Mesendoderm (in vitro differentiated cells): ENCODE measurements at regions not wholly inside any gene's neighbourhood (a gene's known extent, or its start where the extent isn't known, plus 50 kb on each side); places are given as distances from the start of the nearest gene placed in this dataset.
"Not testable (repeated sequence)": the region's sequence is repeated elsewhere in the genome, so short reads cannot be mapped to it uniquely, and the experiment has no call there.

Experiments
- DNase-seq: peaks from one replicate; pipeline ENCODE4 v3.0.0; 2013
- H2AK5ac ChIP-seq: 2 replicates; pipeline ENCODE4 v1.6.1; 2013; ENCODE audit warnings: low read length, inconsistent platforms
- H2BK120ac ChIP-seq: 2 replicates; pipeline ENCODE4 v1.6.1; 2013; ENCODE audit warnings: low read depth, mild to moderate bottlenecking, low read length, moderate library complexity, mixed read lengths
- H2BK15ac ChIP-seq: replicated peaks from 2 replicates; pipeline ENCODE4 v1.6.1; 2013; ENCODE audit warnings: low read depth, mild to moderate bottlenecking, moderate library complexity
- H2BK5ac ChIP-seq: 2 replicates; pipeline ENCODE4 v1.6.1; 2013; ENCODE audit warnings: low read length, inconsistent platforms
- H3K18ac ChIP-seq: 2 replicates; pipeline ENCODE4 v1.6.1; 2013; ENCODE audit warnings: mild to moderate bottlenecking, low read length, mixed read lengths
- H3K23ac ChIP-seq: one replicate; pipeline ENCODE4 v1.6.1; 2013; ENCODE audit warnings: low read length
- H3K27ac ChIP-seq: 2 replicates; pipeline ENCODE4 v1.5.1; 2013; ENCODE audit warnings: low read depth, mild to moderate bottlenecking, inconsistent platforms, low read length, moderate library complexity
- H3K27me3 ChIP-seq: 2 replicates; pipeline ENCODE4 v1.6.1; 2013; ENCODE audit warnings: low read length, control low read depth, mild to moderate bottlenecking, inconsistent platforms; ENCODE audit not compliant: insufficient read depth, poor library complexity
- H3K36me3 ChIP-seq: 2 replicates; pipeline ENCODE4 v1.6.1; 2013; ENCODE audit warnings: low read length, inconsistent platforms; ENCODE audit not compliant: control insufficient read depth, insufficient read depth
- H3K4ac ChIP-seq: one replicate; pipeline ENCODE4 v1.6.1; 2013; ENCODE audit warnings: low read depth, mild to moderate bottlenecking, low read length, moderate library complexity
- H3K4me1 ChIP-seq: 2 replicates; pipeline ENCODE4 v1.6.1; 2013; ENCODE audit warnings: low read depth, low read length, inconsistent platforms; ENCODE audit not compliant: control insufficient read depth
- H3K4me2 ChIP-seq: 2 replicates; pipeline ENCODE4 v1.6.1; 2013; ENCODE audit warnings: low read length
- H3K4me3 ChIP-seq: 2 replicates; pipeline ENCODE4 v1.5.1; 2013; ENCODE audit warnings: mild to moderate bottlenecking, low read length
- H3K56ac ChIP-seq: one replicate; pipeline ENCODE4 v1.6.1; 2013; ENCODE audit warnings: low read length
- H3K79me1 ChIP-seq: 2 replicates; pipeline ENCODE4 v1.6.1; 2013; ENCODE audit warnings: low read length, inconsistent platforms
- H3K79me2 ChIP-seq: 2 replicates; pipeline ENCODE4 v1.6.1; 2013; ENCODE audit warnings: mild to moderate bottlenecking, low read length; ENCODE audit not compliant: control insufficient read depth, insufficient read depth
- H3K9ac ChIP-seq: 2 replicates; pipeline ENCODE4 v1.6.1; 2013; ENCODE audit warnings: low read length, inconsistent platforms
- H4K5ac ChIP-seq: one replicate; pipeline ENCODE4 v1.6.1; 2013; ENCODE audit warnings: low read length
- H4K8ac ChIP-seq: one replicate; pipeline ENCODE4 v1.6.1; 2013; ENCODE audit warnings: low read depth, mild to moderate bottlenecking, control low read depth, low read length, moderate library complexity
- WGBS: extraction: QIAGEN DNeasy Blood & Tissue Kit; methylation state at CpG from one replicate; pipeline ENCODE4 v1.1.7; 2013; ENCODE audit warnings: low lambda C conversion rate, missing lambda C conversion rate; ENCODE audit not compliant: insufficient coverage; ENCODE audit errors: extremely low coverage; 5-methylcytosine and 5-hydroxymethylcytosine counted together

DNA sequence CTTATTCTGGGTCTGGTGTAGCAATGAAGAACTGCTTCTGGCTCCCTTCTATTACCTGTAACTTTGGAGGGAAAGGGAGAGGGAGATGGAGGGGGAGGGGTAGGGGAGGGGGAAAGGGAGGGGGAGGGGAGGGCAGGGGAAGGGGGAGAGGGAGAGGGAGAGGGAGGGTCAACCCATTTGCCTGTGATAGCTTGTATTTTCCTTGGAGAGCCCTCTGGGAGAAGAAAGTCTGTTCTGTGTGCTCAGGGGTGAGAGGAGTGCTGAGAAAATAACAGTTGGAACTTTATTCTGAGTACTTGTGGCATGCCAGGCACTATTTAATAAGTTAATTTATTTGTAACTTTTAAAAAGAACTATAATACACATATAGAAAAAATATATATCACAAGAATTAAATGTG, 70.7 kb upstream of the TSPAN2 start:
- no peak overlapping the region for H2BK15ac ChIP-seq
- no peak overlapping the region for H3K18ac ChIP-seq
- no peak overlapping the region for H3K27ac ChIP-seq
- no peak overlapping the region for H4K8ac ChIP-seq
- no peak overlapping the region for H3K4me3 ChIP-seq
- H4K5ac ChIP-seq = no peak overlapping the region
- H3K79me1 ChIP-seq = no peaks in the 10 kb centered on the region
- no peak overlapping the region for H2BK5ac ChIP-seq
- H3K23ac ChIP-seq = no peak overlapping the region
- no peak for DNase-seq
- H3K27me3 ChIP-seq = no peaks in the 10 kb centered on the region
- H2AK5ac ChIP-seq = no peak overlapping the region
- H3K4me2 ChIP-seq = no peak overlapping the region
- H2BK120ac ChIP-seq = no peak overlapping the region
- H3K56ac ChIP-seq = no peak overlapping the region
- no peak overlapping the region for H3K4ac ChIP-seq
- H3K9ac ChIP-seq = no peak overlapping the region
- H3K4me1 ChIP-seq = no peaks in the 10 kb centered on the region
- no peaks in the 10 kb centered on the region for H3K79me2 ChIP-seq
- H3K36me3 ChIP-seq = no peaks in the 10 kb centered on the region

GRCh38 chr1:115158181-115158580, 68.9 kb upstream of the TSPAN2 start:
- Histone ChIP-seq H3K4me2 (no peak overlapping the region), H3K27me3 (no peaks in the 10 kb centered on the region), H2AK5ac (no peak overlapping the region), H2BK120ac (no peak overlapping the region), H3K9ac (no peak overlapping the region), H2BK5ac (no peak overlapping the region), H3K4ac (no peak overlapping the region), H3K27ac (no peak overlapping the region), H2BK15ac (no peak overlapping the region), H3K56ac (no peak overlapping the region), H3K4me1 (no peaks in the 10 kb centered on the region), H3K79me1 (no peaks in the 10 kb centered on the region), H3K23ac (no peak overlapping the region), H3K18ac (no peak overlapping the region), H3K79me2 (no peaks in the 10 kb centered on the region), H3K4me3 (no peak overlapping the region), H4K5ac (no peak overlapping the region), H4K8ac (no peak overlapping the region), H3K36me3 (no peaks in the 10 kb centered on the region)
- DNase-seq = no peak
- WGBS = no CpG with 5 or more reads among the region's 2 CpGs

GRCh38 chr1:115156826-115157468, 67.6 kb upstream of the TSPAN2 start:
- H3K27me3 ChIP-seq = no peaks in the 10 kb centered on the region
- DNase-seq = no peak
- H3K79me2 ChIP-seq = no peaks in the 10 kb centered on the region
- no peak overlapping the region for H3K9ac ChIP-seq
- H2AK5ac ChIP-seq = no peak overlapping the region
- H3K4me2 ChIP-seq = no peak overlapping the region
- H3K18ac ChIP-seq = no peak overlapping the region
- no peak overlapping the region for H2BK15ac ChIP-seq
- H3K4me3 ChIP-seq = no peak overlapping the region
- WGBS = no CpG with 5 or more reads among the region's 4 CpGs
- H3K56ac ChIP-seq = no peak overlapping the region
- H3K79me1 ChIP-seq = no peaks in the 10 kb centered on the region
- no peak overlapping the region for H3K27ac ChIP-seq
- no peaks in the 10 kb centered on the region for H3K4me1 ChIP-seq
- H4K5ac ChIP-seq = no peak overlapping the region
- no peak overlapping the region for H2BK120ac ChIP-seq
- H3K4ac ChIP-seq = no peak overlapping the region
- H4K8ac ChIP-seq = no peak overlapping the region
- H3K36me3 ChIP-seq = no peaks in the 10 kb centered on the region
- no peak overlapping the region for H3K23ac ChIP-seq
- H2BK5ac ChIP-seq = no peak overlapping the region

DNA sequence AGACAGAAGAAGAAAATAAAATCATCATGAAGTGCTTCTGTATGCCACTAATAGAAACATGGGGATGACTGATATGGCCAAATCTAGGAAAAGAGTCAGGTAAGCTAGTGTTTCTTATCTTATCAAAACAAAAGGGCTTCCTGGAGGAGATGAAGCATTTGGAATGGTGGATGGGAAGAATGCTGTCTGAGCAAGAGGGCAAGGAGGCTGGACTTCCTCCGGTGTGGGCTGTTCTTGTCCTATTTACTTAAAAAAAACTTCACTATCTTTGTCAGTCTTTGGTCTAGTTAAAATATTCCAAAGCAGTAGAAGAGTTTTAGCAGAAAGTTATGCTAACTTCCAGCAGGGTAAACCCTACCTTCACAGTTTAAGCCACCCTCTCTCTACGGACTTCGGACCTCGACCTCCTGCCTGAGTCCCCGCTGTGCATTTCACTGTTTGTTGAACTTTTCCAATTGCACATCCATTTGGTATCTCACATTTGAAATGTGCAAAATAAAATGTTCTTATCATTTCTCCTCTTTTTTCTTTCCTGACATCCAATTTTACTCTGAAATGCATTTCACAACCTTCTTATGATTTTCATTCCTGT, 64.8 kb upstream of the TSPAN2 start:
- Histone ChIP-seq H2BK5ac (no peak overlapping the region), H3K27ac (no peak overlapping the region), H3K79me2 (no peaks in the 10 kb centered on the region), H3K27me3 (no peaks in the 10 kb centered on the region), H3K4ac (no peak overlapping the region), H3K4me2 (no peak overlapping the region), H4K5ac (no peak overlapping the region), H3K4me1 (no peaks in the 10 kb centered on the region), H3K9ac (no peak overlapping the region), H2AK5ac (no peak overlapping the region), H3K79me1 (no peaks in the 10 kb centered on the region), H3K56ac (no peak overlapping the region), H2BK120ac (no peak overlapping the region), H3K36me3 (no peaks in the 10 kb centered on the region), H3K4me3 (no peak overlapping the region), H3K23ac (no peak overlapping the region), H4K8ac (no peak overlapping the region), H3K18ac (no peak overlapping the region), H2BK15ac (no peak overlapping the region)
- no CpG with 5 or more reads among the region's 5 CpGs for WGBS
- no peak for DNase-seq

DNA sequence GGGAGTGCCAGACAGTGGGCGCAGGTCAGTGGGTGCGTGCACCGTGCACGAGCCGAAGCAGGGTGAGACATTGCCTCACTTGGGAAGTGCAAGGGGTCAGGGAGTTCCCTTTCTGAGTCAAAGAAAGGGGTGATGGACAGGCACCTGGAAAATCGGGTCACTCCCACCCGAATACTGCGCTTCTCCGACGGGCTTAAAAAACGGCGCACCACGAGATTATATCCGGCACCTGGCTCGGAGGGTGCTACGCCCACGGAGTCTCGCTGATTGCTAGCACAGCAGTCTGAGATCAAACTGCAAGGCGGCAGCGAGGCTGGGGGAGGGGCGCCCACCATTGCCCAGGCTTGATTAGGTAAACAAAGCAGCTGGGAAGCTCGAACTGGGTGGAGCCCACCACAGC, 58.6 kb upstream of the TSPAN2 start:
- not testable (repeated sequence) for H3K23ac ChIP-seq, DNase-seq, H3K79me2 ChIP-seq, H3K4me2 ChIP-seq, H2BK5ac ChIP-seq, H3K27me3 ChIP-seq, H2BK120ac ChIP-seq, H3K36me3 ChIP-seq, H2AK5ac ChIP-seq, H3K4me3 ChIP-seq, H3K4ac ChIP-seq, H2BK15ac ChIP-seq, H3K4me1 ChIP-seq, H4K5ac ChIP-seq, H3K9ac ChIP-seq, H3K18ac ChIP-seq, H3K27ac ChIP-seq, H3K79me1 ChIP-seq, H4K8ac ChIP-seq
- no CpG with 5 or more reads among the region's 22 CpGs for WGBS
- H3K56ac ChIP-seq = peak overlapping the region; percentile 15

- no peak overlapping the region for H2BK120ac ChIP-seq
- H3K4me3 ChIP-seq = no peak overlapping the region
- no peak overlapping the region for H3K4me2 ChIP-seq
- no peak overlapping the region for H3K23ac ChIP-seq
- no peak overlapping the region for H2BK15ac ChIP-seq
- H3K79me2 ChIP-seq = no peaks in the 10 kb centered on the region
- no peaks in the 10 kb centered on the region for H3K27me3 ChIP-seq
- no peak overlapping the region for H3K27ac ChIP-seq
- WGBS = no CpG with 5 or more reads among the region's 1 CpG
- no peaks in the 10 kb centered on the region for H3K79me1 ChIP-seq
- no peak for DNase-seq
- H3K36me3 ChIP-seq = no peaks in the 10 kb centered on the region
- H4K8ac ChIP-seq = no peak overlapping the region
- H3K4me1 ChIP-seq = no peaks in the 10 kb centered on the region
- H2AK5ac ChIP-seq = no peak overlapping the region
- no peak overlapping the region for H3K56ac ChIP-seq
- no peak overlapping the region for H2BK5ac ChIP-seq
- H3K4ac ChIP-seq = no peak overlapping the region
- no peak overlapping the region for H3K9ac ChIP-seq
- H4K5ac ChIP-seq = no peak overlapping the region
- H3K18ac ChIP-seq = no peak overlapping the region
Measured at GRCh38 chr1:115145226-115145625, 55.9 kb upstream of the TSPAN2 start.
